GM18507 (cell line): ENCODE measurements at regions not wholly inside any gene's neighbourhood (a gene's known extent, or its start where the extent isn't known, plus 50 kb on each side); places are given as distances from the start of the nearest gene placed in this dataset.
"Not testable (repeated sequence)": the region's sequence is repeated elsewhere in the genome, so short reads cannot be mapped to it uniquely, and the experiment has no call there.

Experiments used
- DNase-seq: peaks from one replicate; pipeline ENCODE4 v3.0.0; 2011; ENCODE audit warnings: low read depth; ENCODE audit not compliant: insufficient read length; ENCODE audit errors: extremely low spot score
- FAIRE-seq: peaks from 2 replicates; lab custom pipeline; 2011; peaks lifted over from hg19 to GRCh38; lab: Jason Lieb, UNC

DNA sequence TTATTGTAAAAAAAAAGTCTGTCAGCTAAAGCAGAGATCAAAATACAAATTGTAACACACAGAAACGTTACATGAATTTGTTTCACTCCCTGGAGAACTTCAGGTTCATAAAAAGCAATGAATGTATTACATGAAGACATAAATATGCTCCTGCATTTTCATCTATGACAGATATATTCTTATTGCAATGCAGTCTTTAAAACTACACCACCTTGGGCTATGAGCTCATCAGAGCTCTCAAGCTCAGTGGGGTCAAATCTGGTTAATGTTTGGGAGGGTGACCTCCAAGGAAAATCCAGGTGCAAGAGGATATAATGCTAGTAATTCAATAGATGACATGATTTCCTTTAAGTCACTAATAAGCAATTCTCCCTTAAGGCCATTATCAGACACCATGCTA, 606.8 kb downstream of the EPHA3 start:
- no peak for FAIRE-seq
- DNase-seq: no peak

GRCh38 chr3:89740080-89740880, 632.9 kb downstream of the EPHA3 start:
- no peak for DNase-seq
- no peak for FAIRE-seq

DNA sequence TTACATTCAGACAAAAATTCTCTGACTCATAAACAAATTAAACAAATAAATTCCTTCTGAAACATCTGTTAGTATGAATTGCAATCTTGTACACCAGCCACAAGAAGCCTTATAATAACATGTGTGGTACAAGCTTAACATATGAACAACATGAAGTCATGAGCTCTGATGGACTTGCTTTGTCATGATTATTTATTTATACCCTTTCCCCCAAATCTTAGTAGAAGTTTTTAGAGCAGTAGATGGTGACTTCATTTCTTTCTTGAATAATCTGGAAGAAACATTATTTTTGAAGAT, 633.4 kb downstream of the EPHA3 start:
- no peak for DNase-seq
- no peak for FAIRE-seq

GRCh38 chr3:89742546-89742945, 635.1 kb downstream of the EPHA3 start:
- DNase-seq (no peak), FAIRE-seq (no peak)

DNA sequence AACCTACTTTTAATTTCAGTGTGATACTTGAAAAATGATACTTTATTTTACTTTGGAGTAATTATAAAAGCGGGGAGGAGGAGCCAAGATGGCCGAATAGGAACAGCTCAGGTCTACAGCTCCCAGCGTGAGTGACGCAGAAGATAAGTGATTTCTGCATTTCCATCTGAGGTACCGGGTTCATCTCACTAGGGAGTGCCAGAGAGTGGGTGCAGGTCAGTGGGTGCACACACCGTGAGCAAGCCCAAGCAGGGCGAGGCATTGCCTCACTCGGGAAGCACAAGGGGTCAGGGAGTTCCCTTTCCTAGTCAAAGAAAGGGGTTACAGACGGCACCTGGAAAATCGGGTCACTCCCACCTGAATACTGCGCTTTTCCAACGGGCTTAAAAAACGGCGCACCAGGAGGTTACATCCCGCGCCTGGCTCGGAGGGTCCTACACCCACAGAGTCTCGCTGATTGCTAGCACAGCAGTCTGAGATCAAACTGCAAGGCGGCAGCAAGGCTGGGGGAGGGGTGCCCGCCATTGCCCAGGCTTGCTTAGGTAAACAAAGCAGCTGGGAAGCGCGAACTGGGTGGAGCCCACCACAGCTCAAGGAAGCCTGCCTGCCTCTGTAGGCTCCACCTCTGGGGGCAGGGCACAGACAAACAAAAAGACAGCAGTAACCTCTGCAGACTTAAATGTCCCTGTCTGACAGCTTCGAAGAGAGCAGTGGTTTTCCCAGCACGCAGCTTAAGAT, 640.3 kb downstream of the EPHA3 start:
- not testable (repeated sequence) for DNase-seq, FAIRE-seq

GRCh38 chr3:89762405-89762804, 655.0 kb downstream of the EPHA3 start:
- no peak for DNase-seq
- FAIRE-seq: no peak

DNA sequence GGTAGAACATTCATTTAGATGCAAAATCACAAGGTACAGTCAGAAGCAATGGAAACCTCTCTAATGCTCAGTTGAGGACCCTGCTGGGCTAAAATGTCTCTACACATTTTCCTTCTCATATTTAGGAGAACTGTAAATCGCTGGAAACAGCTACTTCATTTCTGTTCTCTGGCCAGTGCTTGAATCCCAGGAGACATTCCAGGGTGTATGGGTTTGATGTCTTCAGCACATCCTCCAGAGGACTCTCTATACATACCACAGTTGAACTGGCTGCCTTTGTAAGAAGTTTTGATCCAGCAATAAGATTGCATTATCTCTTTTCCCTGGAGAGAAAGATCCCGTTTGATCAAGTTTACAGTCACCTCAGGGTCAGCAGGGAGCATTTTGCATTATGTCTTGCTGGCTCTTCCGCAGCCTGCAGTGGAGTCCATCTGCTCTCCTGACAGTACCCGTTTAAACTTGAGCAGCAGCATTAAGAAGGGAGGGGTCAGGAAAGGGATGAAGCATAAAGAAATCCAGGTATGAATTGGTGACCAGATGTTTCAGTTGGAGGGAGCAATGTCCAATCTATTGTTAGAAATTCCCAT, 676.0 kb downstream of the EPHA3 start:
- no peak for DNase-seq
- FAIRE-seq: no peak

GRCh38 chr3:89787485-89787884, 680.1 kb downstream of the EPHA3 start:
- no peak for FAIRE-seq

GRCh38 chr3:89787979-89788378, 680.6 kb downstream of the EPHA3 start:
- FAIRE-seq: no peak

More at GRCh38 chr3:89787485-89787884, 680.1 kb downstream of the EPHA3 start:
- DNase-seq: no peak

DNA sequence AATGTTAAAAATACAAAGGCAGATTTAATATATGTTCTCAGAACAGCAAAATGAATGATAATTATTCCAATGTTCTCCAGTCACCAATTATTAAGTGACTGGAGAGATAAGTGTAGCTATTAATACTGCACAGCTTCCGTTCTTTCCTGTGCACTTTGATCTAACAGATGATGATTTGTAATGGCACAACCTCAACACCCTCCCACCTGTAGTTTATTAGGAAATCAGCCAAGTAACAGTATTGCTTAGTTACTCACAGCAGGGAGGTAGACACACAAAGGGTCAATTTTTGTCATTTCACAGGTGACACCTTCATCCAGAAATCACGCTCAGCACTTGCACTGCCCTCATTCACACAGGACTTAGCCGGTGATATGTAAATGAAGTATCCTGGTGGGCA, 688.1 kb downstream of the EPHA3 start:
- FAIRE-seq: no peak
- no peak for DNase-seq

More at GRCh38 chr3:89787979-89788378, 680.6 kb downstream of the EPHA3 start:
- no peak for DNase-seq

DNA sequence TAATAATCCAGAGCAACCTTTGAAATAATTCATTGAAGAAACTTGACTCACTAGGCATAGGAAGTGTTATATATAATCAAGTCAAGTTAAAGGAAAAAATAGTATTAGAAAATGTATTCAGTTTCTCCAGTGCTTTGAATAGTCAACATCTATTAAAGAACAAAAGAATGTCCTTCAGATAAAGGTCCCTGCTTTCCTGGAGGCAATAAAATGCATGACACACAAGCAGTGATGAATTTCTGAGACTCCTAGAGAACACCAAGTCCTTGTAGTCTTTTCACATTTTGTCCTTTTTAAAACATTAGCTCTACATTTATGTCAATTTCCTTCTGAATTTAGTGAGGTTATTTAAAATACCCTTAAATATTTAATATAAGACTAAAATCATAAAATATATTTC, 695.5 kb downstream of the EPHA3 start:
- DNase-seq: no peak
- no peak for FAIRE-seq

- no peak for DNase-seq
- FAIRE-seq: no peak
These were observed 696.3 kb downstream of the EPHA3 start for GRCh38 chr3:89803711-89804110.

DNA sequence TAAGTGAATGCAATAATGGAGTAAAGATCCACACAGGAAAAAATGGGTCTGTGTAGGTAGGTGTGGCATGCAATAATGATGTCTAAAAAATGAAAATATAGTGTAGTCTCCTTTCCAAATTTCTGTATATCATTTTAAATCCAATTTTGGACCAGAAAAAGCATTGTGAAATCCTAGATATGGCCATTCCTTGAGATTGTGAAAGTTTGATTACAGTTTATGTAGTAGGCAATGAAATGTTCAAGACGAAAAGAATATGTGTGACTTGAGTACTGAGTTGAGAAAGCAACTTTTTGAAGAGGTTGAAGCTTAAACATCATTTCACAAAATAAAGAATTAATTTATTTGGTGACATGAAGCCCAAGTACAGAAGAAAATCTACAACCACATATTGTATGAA, 698.7 kb downstream of the EPHA3 start:
- no peak for DNase-seq
- no peak for FAIRE-seq

GRCh38 chr3:89808680-89809197, 701.3 kb downstream of the EPHA3 start:
- FAIRE-seq (no peak), DNase-seq (no peak)

- DNase-seq (no peak), FAIRE-seq (no peak)
These were observed 706.1 kb downstream of the EPHA3 start for GRCh38 chr3:89813500-89813899.

- FAIRE-seq (no peak), DNase-seq (no peak)
These were observed 733.6 kb downstream of the EPHA3 start for GRCh38 chr3:89841041-89841440.

GRCh38 chr3:89845053-89845452, 737.6 kb downstream of the EPHA3 start:
- no peak for DNase-seq

DNA sequence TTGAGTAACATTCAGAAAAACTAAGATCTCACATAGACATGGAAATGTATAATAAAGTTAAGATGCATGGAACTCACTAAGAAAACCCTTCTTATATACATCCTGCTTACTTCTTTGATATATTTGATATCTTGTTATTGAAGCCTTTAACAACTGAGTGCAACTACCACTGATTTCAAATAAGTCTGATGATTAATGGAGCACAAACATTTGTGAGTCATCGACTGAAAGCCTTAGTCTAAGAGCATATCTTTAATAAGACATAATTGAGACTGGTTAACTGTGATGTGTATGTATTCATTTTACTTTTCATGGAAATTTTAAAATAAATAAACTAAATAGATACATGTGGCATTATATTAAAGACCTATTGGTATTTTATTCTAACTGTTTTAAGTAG, 740.5 kb downstream of the EPHA3 start:
- DNase-seq (no peak), FAIRE-seq (no peak)

More at GRCh38 chr3:89845053-89845452, 737.6 kb downstream of the EPHA3 start:
- no peak for FAIRE-seq

GRCh38 chr3:89851974-89852621, 744.7 kb downstream of the EPHA3 start:
- FAIRE-seq (no peak), DNase-seq (no peak)

DNA sequence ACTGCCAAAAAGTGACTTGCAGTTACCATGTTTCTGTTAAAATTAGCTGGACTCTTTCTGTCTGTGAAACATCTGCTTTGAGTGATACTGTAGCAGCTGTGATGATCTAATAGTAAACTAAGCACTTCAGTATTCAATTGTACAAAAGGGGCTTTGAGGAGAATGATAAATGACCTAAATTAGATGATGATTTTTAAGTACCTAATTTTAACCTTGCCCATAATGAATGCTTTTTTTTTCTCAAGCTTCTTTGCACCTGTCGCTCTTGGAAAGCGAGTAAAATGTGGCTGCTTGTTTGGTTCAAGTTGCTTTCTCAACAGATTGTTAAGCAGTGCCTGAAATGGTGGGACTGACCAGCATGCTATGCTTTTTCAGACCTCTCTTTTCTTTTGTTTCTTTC, 752.3 kb downstream of the EPHA3 start:
- FAIRE-seq (no peak), DNase-seq (no peak)
